Adrenal gland (tissue), 5 donors: ENCODE measurements at regions not wholly inside any gene's neighbourhood (a gene's known extent, or its start where the extent isn't known, plus 50 kb on each side); places are given as distances from the start of the nearest gene placed in this dataset.

ENCODE experiments used
- POLR2A ChIP-seq, 2 donors: fragments of 450-650 bp; IDR thresholded peaks; one replicate each; pipeline ENCODE4 v1.6.1; 2017; ENCODE audit warnings: antibody characterized with exemption in 2 of 2, mild to moderate bottlenecking in 2 of 2, moderate library complexity in 1 of 2
- TF ChIP-seq, protein P1 (sequence below), 6 experiments: fragments of 450-650 bp in 4 of 6; fragments of 200-600 bp in 2 of 6; sonication (generic) in 1 of 6; IDR thresholded peaks; 1 replicate in 5 of 6; 2 replicates in 1 of 6; pipeline versions ENCODE4 v1.5.1 to v1.8.0; 2016 to 2021; ENCODE audit warnings: antibody characterized with exemption in 6 of 6, mild to moderate bottlenecking in 2 of 6, moderate library complexity in 1 of 6
- donor health status: DM: no; HTN: no; CAD: no.

DNA sequence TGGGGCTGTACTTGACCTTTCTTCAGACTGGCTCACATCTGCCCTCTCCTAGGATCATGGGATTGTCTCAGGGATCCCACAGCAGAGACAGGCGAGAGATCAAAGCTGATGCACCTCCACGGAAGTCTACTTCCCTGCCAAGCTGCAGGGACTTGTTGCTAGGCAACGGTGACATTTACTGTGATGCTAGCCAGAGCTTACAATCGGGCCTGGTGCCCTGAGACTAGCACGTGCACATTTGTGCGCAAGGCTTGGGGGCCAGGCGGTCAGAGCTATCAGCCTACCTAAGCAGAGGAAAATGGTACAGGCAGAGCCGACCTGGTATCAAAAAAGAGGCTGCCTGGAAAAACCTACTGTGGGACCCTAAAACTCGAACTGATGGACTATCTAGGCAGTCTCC is 607.3 kb upstream of the TSPY4 start:
- TF ChIP-seq, protein P1, sequence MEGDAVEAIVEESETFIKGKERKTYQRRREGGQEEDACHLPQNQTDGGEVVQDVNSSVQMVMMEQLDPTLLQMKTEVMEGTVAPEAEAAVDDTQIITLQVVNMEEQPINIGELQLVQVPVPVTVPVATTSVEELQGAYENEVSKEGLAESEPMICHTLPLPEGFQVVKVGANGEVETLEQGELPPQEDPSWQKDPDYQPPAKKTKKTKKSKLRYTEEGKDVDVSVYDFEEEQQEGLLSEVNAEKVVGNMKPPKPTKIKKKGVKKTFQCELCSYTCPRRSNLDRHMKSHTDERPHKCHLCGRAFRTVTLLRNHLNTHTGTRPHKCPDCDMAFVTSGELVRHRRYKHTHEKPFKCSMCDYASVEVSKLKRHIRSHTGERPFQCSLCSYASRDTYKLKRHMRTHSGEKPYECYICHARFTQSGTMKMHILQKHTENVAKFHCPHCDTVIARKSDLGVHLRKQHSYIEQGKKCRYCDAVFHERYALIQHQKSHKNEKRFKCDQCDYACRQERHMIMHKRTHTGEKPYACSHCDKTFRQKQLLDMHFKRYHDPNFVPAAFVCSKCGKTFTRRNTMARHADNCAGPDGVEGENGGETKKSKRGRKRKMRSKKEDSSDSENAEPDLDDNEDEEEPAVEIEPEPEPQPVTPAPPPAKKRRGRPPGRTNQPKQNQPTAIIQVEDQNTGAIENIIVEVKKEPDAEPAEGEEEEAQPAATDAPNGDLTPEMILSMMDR (IDR thresholded peaks at IDR 0.05): no peak
- no peak for TF ChIP-seq POLR2A (IDR thresholded peaks at IDR 0.05)
